GM12878 (cell line): ENCODE measurements at regions not wholly inside any gene's neighbourhood (a gene's known extent, or its start where the extent isn't known, plus 50 kb on each side); places are given as distances from the start of the nearest gene placed in this dataset.
"Not testable (repeated sequence)": the region's sequence is repeated elsewhere in the genome, so short reads cannot be mapped to it uniquely, and the experiment has no call there.

ENCODE experiments used
- ATAC-seq: fragments of 200-7000 bp; cut with Tn5 transposase; 3 replicates; pipeline ENCODE4 v1.9.1; 2020; ENCODE audit warnings: mild to moderate bottlenecking, moderate library complexity
- BruUV-seq: library from RNA; stranded (reverse); fragments of 400-500 nt; replicated peaks from 2 replicates; lab custom pipeline; 2021; lab: Mats Ljungman, UMichigan
- CTCF ChIA-PET: fragments of 300-600 bp; sonication (Branson Sonifier 250); formaldehyde crosslinking; extraction: SDS; loops from one replicate; lab custom pipeline; 2021; ENCODE audit warnings: inconsistent platforms; lab: Yijun Ruan, JAX
- POLR2A ChIA-PET: fragments of 350-600 bp; formaldehyde crosslinking; extraction: SDS; loops from one replicate; lab custom pipeline; 2021; ENCODE audit warnings: inconsistent platforms; lab: Charles Lee
- RAD21 ChIA-PET: fragments of 300-600 bp; sonication (Branson Sonifier 250); formaldehyde crosslinking; loops from one replicate; lab custom pipeline; 2023; ENCODE audit warnings: antibody characterized with exemption; ENCODE audit not compliant: unreplicated experiment; lab: Charles Lee
- SMC1A ChIA-PET: fragments of 300-600 bp; sonication (Branson Sonifier 250); formaldehyde crosslinking; loops from one replicate; lab custom pipeline; 2023; ENCODE audit not compliant: unreplicated experiment, uncharacterized antibody; lab: Charles Lee
- DNase-seq: peaks from one replicate; pipeline ENCODE4 v3.0.0-alpha.2; 2011; ENCODE audit warnings: low read depth, low spot score
- FAIRE-seq: peaks from 3 replicates; lab custom pipeline; 2011; peaks lifted over from hg19 to GRCh38; lab: Jason Lieb, UNC
- H2AFZ ChIP-seq: 2 replicates; pipeline ENCODE4 v1.6.0; 2011; ENCODE audit warnings: low read depth, low read length, control low read depth; ENCODE audit not compliant: control insufficient read depth
- H3K27ac ChIP-seq: 2 replicates; pipeline ENCODE4 v1.5.1; 2011; ENCODE audit warnings: control low read depth; ENCODE audit not compliant: control insufficient read depth, insufficient read depth
- H3K27me3 ChIP-seq, 2 experiments: replicated peaks in 1 of 2; 2 replicates each; pipeline versions ENCODE4 v1.6.0 to v1.6.1; 2011; ENCODE audit warnings: low read length in 1 of 2; ENCODE audit not compliant: control insufficient read depth in 2 of 2, insufficient read depth in 2 of 2
- H3K36me3 ChIP-seq, 2 experiments: 2 replicates each; pipeline ENCODE4 v1.5.1; 2011; ENCODE audit warnings: low read length in 1 of 2; ENCODE audit not compliant: control insufficient read depth in 2 of 2, insufficient read depth in 2 of 2
- H3K4me1 ChIP-seq: 2 replicates; pipeline ENCODE4 v1.6.1; 2011; ENCODE audit warnings: mild to moderate bottlenecking, low read length, moderate library complexity, mixed read lengths; ENCODE audit not compliant: control insufficient read depth, insufficient read depth
- H3K4me2 ChIP-seq: 2 replicates; pipeline ENCODE4 v1.6.0; 2011; ENCODE audit warnings: control low read depth; ENCODE audit not compliant: control insufficient read depth, insufficient read depth
- H3K4me3 ChIP-seq: fragments of 200-600 bp; sonication (generic); 2 replicates; pipeline ENCODE4 v1.5.1; 2016
- H3K79me2 ChIP-seq: 2 replicates; pipeline ENCODE4 v1.6.0; 2011; ENCODE audit warnings: low read length; ENCODE audit not compliant: control insufficient read depth, insufficient read depth
- H3K9ac ChIP-seq: 2 replicates; pipeline ENCODE4 v1.8.0; 2011; ENCODE audit warnings: low read length, control low read depth, mixed read lengths; ENCODE audit not compliant: control insufficient read depth, insufficient read depth
- H3K9me3 ChIP-seq: replicated peaks from 3 replicates; pipeline ENCODE4 v1.5.1; 2011; ENCODE audit warnings: mild to moderate bottlenecking, low read length; ENCODE audit not compliant: control insufficient read depth, insufficient read depth
- H4K20me1 ChIP-seq: 2 replicates; pipeline ENCODE4 v1.6.0; 2011; ENCODE audit not compliant: control insufficient read depth, insufficient read depth
- ASH2L ChIP-seq: fragments of 300-600, 200-600 bp; sonication (generic); IDR thresholded peaks from 2 replicates; pipeline ENCODE4 v1.6.1; 2017; ENCODE audit warnings: low read depth, mild to moderate bottlenecking, borderline replicate concordance
- CREB1 ChIP-seq: IDR thresholded peaks from 2 replicates; pipeline ENCODE4 v1.6.1; 2012; ENCODE audit warnings: low read depth, mild to moderate bottlenecking, inconsistent platforms
- FOXM1 ChIP-seq: IDR thresholded peaks from 2 replicates; pipeline ENCODE4 v1.6.1; 2012; ENCODE audit warnings: low read depth, mild to moderate bottlenecking, inconsistent platforms, low read length, moderate library complexity
- GABPA ChIP-seq: IDR thresholded peaks from 2 replicates; pipeline ENCODE4 v1.6.1; 2014; ENCODE audit warnings: antibody characterized with exemption, low read depth, mild to moderate bottlenecking, inconsistent platforms
- HCFC1 ChIP-seq: fragments of 150-350 bp; IDR thresholded peaks from 2 replicates; pipeline ENCODE4 v1.6.1; 2014; ENCODE audit warnings: low read length
- MEF2A ChIP-seq: IDR thresholded peaks from 2 replicates; pipeline ENCODE4 v1.6.1; 2011; ENCODE audit warnings: low read depth, mild to moderate bottlenecking, low read length, moderate library complexity; ENCODE audit not compliant: insufficient read depth
- MYB ChIP-seq: fragments of 150-350 bp; IDR thresholded peaks from 2 replicates; pipeline ENCODE4 v1.6.1; 2014; ENCODE audit warnings: mild to moderate bottlenecking, low read depth, low read length, borderline replicate concordance
- POLR2AphosphoS2 ChIP-seq: IDR thresholded peaks from 2 replicates; pipeline ENCODE4 v1.6.1; 2011; ENCODE audit warnings: low read depth, mild to moderate bottlenecking, low read length, improper control_type of control experiment, moderate library complexity
- RBBP5 ChIP-seq: fragments of 200-600 bp; sonication (generic); conservative IDR thresholded peaks from 2 replicates; pipeline ENCODE4 v1.6.1; 2016
- RELA ChIP-seq: fragments of 450-650 bp; IDR thresholded peaks from 2 replicates; pipeline ENCODE4 v1.8.0; 2014; ENCODE audit warnings: borderline replicate concordance; ENCODE audit not compliant: partially characterized antibody
- RUNX3 ChIP-seq: IDR thresholded peaks from 2 replicates; pipeline ENCODE4 v1.6.1; 2012; ENCODE audit warnings: low read length, inconsistent platforms
- SMAD5 ChIP-seq: IDR thresholded peaks from 2 replicates; pipeline ENCODE4 v1.6.1; 2016; ENCODE audit warnings: antibody characterized with exemption, low read depth
- SP1 ChIP-seq: IDR thresholded peaks from one replicate; pipeline ENCODE4 v1.6.1; 2011; ENCODE audit warnings: low read depth, low read length
- TAF1 ChIP-seq: IDR thresholded peaks from 2 replicates; pipeline ENCODE4 v1.6.1; 2011; ENCODE audit warnings: mild to moderate bottlenecking, low read depth, low read length, borderline replicate concordance
- TCF12 ChIP-seq: IDR thresholded peaks from 2 replicates; pipeline ENCODE4 v1.6.1; 2011; ENCODE audit warnings: low read depth, mild to moderate bottlenecking, low read length
- ZNF622 ChIP-seq: fragments of 450-650 bp; IDR thresholded peaks from 2 replicates; pipeline ENCODE4 v1.6.1; 2017; ENCODE audit warnings: mild to moderate bottlenecking, inconsistent platforms
- WGBS: methylation state at CpG from one replicate; pipeline ENCODE4 v1.1.6; 2016; ENCODE audit warnings: low lambda C conversion rate; ENCODE audit not compliant: insufficient replicate concordance, insufficient coverage; ENCODE audit errors: missing lambda C conversion rate; 5-methylcytosine and 5-hydroxymethylcytosine counted together
- in situ Hi-C: fragments of 300-500 bp; cut with MboI; formaldehyde crosslinking; loops from 9 replicates; pipeline ENCODE4 v1.14.3; 2018; ENCODE audit warnings: mixed read lengths
- intact Hi-C: fragments of 100-400 bp; cut with micrococcal nuclease; formaldehyde crosslinking; loops from one replicate; pipeline ENCODE4 v1.14.2; 2022; ENCODE audit not compliant: unreplicated experiment
- TF ChIP-seq, protein P1 (sequence below): fragments of 450-650 bp; IDR thresholded peaks from 2 replicates; pipeline ENCODE4 v1.6.1; 2016; ENCODE audit warnings: mild to moderate bottlenecking
- TF ChIP-seq, protein P2 (sequence below): fragments of 450-650 bp; conservative IDR thresholded peaks from 2 replicates; pipeline ENCODE4 v1.6.1; 2017; ENCODE audit warnings: mild to moderate bottlenecking, moderate library complexity

DNA sequence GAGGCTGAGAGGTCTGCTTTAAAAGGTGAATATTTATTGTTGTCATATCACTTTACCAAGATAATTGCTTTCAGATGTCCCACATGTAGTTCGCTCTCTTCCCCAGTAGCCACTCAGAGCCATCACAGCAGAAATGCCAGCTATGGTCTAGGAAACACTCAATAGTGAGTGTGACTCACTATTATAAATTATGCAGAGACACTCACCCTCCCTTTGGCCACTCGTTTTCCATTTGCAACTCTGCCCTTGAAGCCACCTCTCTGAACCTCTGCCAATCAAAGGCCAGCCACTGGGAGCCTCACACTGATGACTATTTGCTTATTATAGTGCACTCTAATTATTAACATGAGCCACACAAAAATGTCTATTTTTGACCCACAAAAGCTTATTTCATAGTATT, 328.1 kb upstream of the ATP10A start:
- WGBS = 19% methylated on average over 2 of the region's 2 CpGs
- no peaks in the 10 kb centered on the region for H3K27me3 ChIP-seq
- H3K36me3 ChIP-seq = no peaks in the 10 kb centered on the region
- FAIRE-seq = no peak
- H3K4me3 ChIP-seq = no peak overlapping the region
- ATAC-seq = no peak
- no peaks in the 10 kb centered on the region for H3K79me2 ChIP-seq
- H4K20me1 ChIP-seq = no peaks in the 10 kb centered on the region
- in situ Hi-C loops (no loop called here), intact Hi-C loops (no loop called here)
- TF ChIP-seq ASH2L (no peak), MYB (no peak), RUNX3 (no peak), SMAD5 (no peak), TCF12 (no peak), HCFC1 (no peak), ZNF622 (no peak), POLR2AphosphoS2 (no peak), RELA (no peak), CREB1 (no peak), RBBP5 (no peak), TAF1 (no peak), FOXM1 (no peak), SP1 (no peak), GABPA (no peak), MEF2A (no peak)
- TF ChIP-seq, protein P1, sequence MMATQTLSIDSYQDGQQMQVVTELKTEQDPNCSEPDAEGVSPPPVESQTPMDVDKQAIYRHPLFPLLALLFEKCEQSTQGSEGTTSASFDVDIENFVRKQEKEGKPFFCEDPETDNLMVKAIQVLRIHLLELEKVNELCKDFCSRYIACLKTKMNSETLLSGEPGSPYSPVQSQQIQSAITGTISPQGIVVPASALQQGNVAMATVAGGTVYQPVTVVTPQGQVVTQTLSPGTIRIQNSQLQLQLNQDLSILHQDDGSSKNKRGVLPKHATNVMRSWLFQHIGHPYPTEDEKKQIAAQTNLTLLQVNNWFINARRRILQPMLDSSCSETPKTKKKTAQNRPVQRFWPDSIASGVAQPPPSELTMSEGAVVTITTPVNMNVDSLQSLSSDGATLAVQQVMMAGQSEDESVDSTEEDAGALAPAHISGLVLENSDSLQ = no peak
- TF ChIP-seq, protein P2, sequence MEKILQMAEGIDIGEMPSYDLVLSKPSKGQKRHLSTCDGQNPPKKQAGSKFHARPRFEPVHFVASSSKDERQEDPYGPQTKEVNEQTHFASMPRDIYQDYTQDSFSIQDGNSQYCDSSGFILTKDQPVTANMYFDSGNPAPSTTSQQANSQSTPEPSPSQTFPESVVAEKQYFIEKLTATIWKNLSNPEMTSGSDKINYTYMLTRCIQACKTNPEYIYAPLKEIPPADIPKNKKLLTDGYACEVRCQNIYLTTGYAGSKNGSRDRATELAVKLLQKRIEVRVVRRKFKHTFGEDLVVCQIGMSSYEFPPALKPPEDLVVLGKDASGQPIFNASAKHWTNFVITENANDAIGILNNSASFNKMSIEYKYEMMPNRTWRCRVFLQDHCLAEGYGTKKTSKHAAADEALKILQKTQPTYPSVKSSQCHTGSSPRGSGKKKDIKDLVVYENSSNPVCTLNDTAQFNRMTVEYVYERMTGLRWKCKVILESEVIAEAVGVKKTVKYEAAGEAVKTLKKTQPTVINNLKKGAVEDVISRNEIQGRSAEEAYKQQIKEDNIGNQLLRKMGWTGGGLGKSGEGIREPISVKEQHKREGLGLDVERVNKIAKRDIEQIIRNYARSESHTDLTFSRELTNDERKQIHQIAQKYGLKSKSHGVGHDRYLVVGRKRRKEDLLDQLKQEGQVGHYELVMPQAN = no peak
- no peaks in the 10 kb centered on the region; the same call in 2 of the 3 replicates for H3K9me3 ChIP-seq
- RAD21 ChIA-PET = no interaction called here
- no TSS peak for BruUV-seq
- H3K4me1 ChIP-seq = no peaks in the 10 kb centered on the region
- no peak overlapping the region for H3K4me2 ChIP-seq
- DNase-seq = no peak
- SMC1A ChIA-PET = no interaction called here
- no peak overlapping the region for H3K9ac ChIP-seq
- POLR2A ChIA-PET = no interaction called here
- CTCF ChIA-PET = no interaction called here
- H2AFZ ChIP-seq = no peak overlapping the region
- no peak overlapping the region for H3K27ac ChIP-seq

DNA sequence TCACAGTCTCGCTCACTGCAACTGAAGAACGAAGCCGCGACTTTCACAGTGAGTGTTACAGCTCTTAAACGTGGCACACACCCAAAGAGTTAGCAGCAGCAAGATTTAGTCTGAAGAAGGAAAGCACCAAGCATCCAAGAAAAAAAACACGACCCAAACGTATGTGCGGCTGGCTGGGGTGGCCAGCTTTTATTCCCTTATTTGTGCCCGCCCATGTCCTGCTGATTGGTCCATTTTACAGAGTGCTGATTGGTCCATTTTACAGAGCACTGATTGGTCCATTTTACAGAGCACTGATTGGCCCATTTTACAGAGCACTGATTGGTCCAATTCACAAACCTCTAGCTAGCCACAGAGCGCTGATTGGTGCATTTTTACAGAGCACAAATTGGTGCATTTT, 323.0 kb upstream of the ATP10A start:
- H3K4me3 ChIP-seq, H3K9ac ChIP-seq, FAIRE-seq, H3K36me3 ChIP-seq, H4K20me1 ChIP-seq, DNase-seq, H3K4me1 ChIP-seq, RAD21 ChIA-PET, H3K9me3 ChIP-seq, H3K79me2 ChIP-seq, ATAC-seq, H3K27ac ChIP-seq, H3K27me3 ChIP-seq, SMC1A ChIA-PET, CTCF ChIA-PET, H2AFZ ChIP-seq, POLR2A ChIA-PET, BruUV-seq, H3K4me2 ChIP-seq, intact Hi-C loops, in situ Hi-C loops: not testable (repeated sequence)
- WGBS = 56% methylated on average over 10 of the region's 10 CpGs
